ENCODE measurements at regions not wholly inside any gene's neighbourhood (a gene's known extent, or its start where the extent isn't known, plus 50 kb on each side); places are given as distances from the start of the nearest gene placed in this dataset.

- no peak for DNase-seq
- CTCF ChIA-PET: no interaction called here
- BruUV-seq (replicated peaks): no TSS peak
- intact Hi-C loops (cut with micrococcal nuclease; ENCODE audit: unreplicated experiment): no loop called here
- Mint-ChIP-seq H3K9me3 (ENCODE audit: low read depth, unreplicated experiment) (peaks cover 8% of the 10 kb centered on the region), H3K4me3 (ENCODE audit: low read depth, unreplicated experiment) (no peak overlapping the region), H3K4me1 (ENCODE audit: low read depth, unreplicated experiment) (peaks cover 8% of the 10 kb centered on the region), H3K27me3 (ENCODE audit: unreplicated experiment) (no peaks in the 10 kb centered on the region), H3K27ac (ENCODE audit: unreplicated experiment) (no peak overlapping the region), H3K36me3 (ENCODE audit: insufficient read depth, unreplicated experiment) (peaks cover 2% of the 10 kb centered on the region)
- no peak for TF ChIP-seq CTCF (IDR thresholded peaks at IDR 0.05; ENCODE audit: unreplicated experiment)
These were observed 133.5 kb upstream of the SHH start for GRCh38 chr7:155945670-155946325.

- Mint-ChIP-seq H3K4me3 (ENCODE audit: low read depth, unreplicated experiment) (no peak overlapping the region), H3K36me3 (ENCODE audit: insufficient read depth, unreplicated experiment) (no peaks in the 10 kb centered on the region), H3K4me1 (ENCODE audit: low read depth, unreplicated experiment) (no peaks in the 10 kb centered on the region), H3K27ac (ENCODE audit: unreplicated experiment) (no peak overlapping the region), H3K27me3 (ENCODE audit: unreplicated experiment) (no peaks in the 10 kb centered on the region), H3K9me3 (ENCODE audit: low read depth, unreplicated experiment) (peaks cover 14% of the 10 kb centered on the region)
- intact Hi-C loops (cut with micrococcal nuclease; ENCODE audit: unreplicated experiment): no loop called here
- no peak for DNase-seq
- CTCF ChIA-PET: no interaction called here
- no peak for TF ChIP-seq CTCF (IDR thresholded peaks at IDR 0.05; ENCODE audit: unreplicated experiment)
- no TSS peak for BruUV-seq (replicated peaks)
These were observed 132.6 kb upstream of the SHH start for GRCh38 chr7:155944901-155945300.

GRCh38 chr7:155943251-155943899, 131.1 kb upstream of the SHH start:
- Mint-ChIP-seq H3K27ac (ENCODE audit: unreplicated experiment) (no peak overlapping the region), H3K4me3 (ENCODE audit: low read depth, unreplicated experiment) (no peak overlapping the region), H3K4me1 (ENCODE audit: low read depth, unreplicated experiment) (peaks cover 4% of the 10 kb centered on the region), H3K9me3 (ENCODE audit: low read depth, unreplicated experiment) (peaks cover 18% of the 10 kb centered on the region), H3K36me3 (ENCODE audit: insufficient read depth, unreplicated experiment) (no peaks in the 10 kb centered on the region), H3K27me3 (ENCODE audit: unreplicated experiment) (no peaks in the 10 kb centered on the region)
- DNase-seq: no peak
- intact Hi-C loops (cut with micrococcal nuclease; ENCODE audit: unreplicated experiment): no loop called here
- BruUV-seq (replicated peaks): no TSS peak
- TF ChIP-seq CTCF (IDR thresholded peaks at IDR 0.05; ENCODE audit: unreplicated experiment): no peak
- CTCF ChIA-PET: no interaction called here

GRCh38 chr7:155942226-155942950, 130.1 kb upstream of the SHH start:
- Mint-ChIP-seq H3K9me3 (ENCODE audit: low read depth, unreplicated experiment) (peaks cover 18% of the 10 kb centered on the region), H3K4me1 (ENCODE audit: low read depth, unreplicated experiment) (peaks cover 6% of the 10 kb centered on the region)

More at GRCh38 chr7:155942226-155942950, 130.1 kb upstream of the SHH start:
- Mint-ChIP-seq H3K27me3 (ENCODE audit: unreplicated experiment) (no peaks in the 10 kb centered on the region), H3K4me3 (ENCODE audit: low read depth, unreplicated experiment) (no peak overlapping the region), H3K36me3 (ENCODE audit: insufficient read depth, unreplicated experiment) (no peaks in the 10 kb centered on the region), H3K27ac (ENCODE audit: unreplicated experiment) (no peak overlapping the region)
- TF ChIP-seq CTCF (IDR thresholded peaks at IDR 0.05; ENCODE audit: unreplicated experiment): no peak
- CTCF ChIA-PET: no interaction called here
- no peak for DNase-seq
- no TSS peak for BruUV-seq (replicated peaks)
- intact Hi-C loops (cut with micrococcal nuclease; ENCODE audit: unreplicated experiment): no loop called here
